GM21786 (cell line): ENCODE measurements at regions not wholly inside any gene's neighbourhood (a gene's known extent, or its start where the extent isn't known, plus 50 kb on each side); places are given as distances from the start of the nearest gene placed in this dataset.
"Not testable (repeated sequence)": the region's sequence is repeated elsewhere in the genome, so short reads cannot be mapped to it uniquely, and the experiment has no call there.

Experiments
- ATAC-seq: cut with Tn5 transposase; IDR thresholded peaks from one replicate; pipeline ENCODE4 v1.9.1; 2021; ENCODE audit not compliant: unreplicated experiment

DNA sequence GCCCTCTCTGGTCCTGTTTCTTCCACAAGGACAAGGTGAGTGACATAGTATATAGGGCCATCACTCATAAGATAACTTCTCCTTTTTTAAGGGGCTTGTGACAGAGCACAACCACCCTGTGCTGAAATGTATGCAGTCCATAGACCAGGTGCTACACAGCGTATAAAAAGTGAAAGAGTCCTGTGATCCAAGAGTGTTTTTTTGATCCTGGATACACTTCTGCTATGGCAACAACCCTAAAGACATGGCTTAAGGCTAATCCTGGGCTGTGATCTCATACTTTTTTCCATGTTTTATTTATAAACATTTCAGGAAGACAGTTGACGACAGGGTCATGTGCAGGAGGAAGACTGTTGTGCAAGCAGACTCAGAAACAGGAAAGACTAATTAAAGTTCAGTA lies 400.5 kb upstream of the TCF4 start:
- ATAC-seq: no peak

DNA sequence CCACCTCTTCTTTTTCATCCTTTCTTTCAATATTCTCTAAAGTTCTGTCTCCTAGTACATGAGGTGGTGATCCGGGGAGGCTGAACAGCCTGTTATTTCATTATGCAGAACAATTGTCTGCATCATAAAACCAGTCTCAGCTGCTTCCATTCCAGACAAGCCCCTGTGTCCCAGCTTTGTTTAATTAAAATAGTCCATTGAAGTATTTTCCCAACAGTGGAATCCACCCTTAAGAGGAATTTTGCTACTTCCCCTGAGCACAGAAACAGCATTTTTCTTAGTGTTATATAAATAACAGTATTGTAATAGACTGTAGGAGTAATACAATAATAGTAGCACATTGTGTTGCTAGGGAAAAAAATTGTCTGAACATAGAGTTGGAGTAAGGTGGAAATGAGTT lies 395.4 kb upstream of the TCF4 start:
- ATAC-seq: no peak

DNA sequence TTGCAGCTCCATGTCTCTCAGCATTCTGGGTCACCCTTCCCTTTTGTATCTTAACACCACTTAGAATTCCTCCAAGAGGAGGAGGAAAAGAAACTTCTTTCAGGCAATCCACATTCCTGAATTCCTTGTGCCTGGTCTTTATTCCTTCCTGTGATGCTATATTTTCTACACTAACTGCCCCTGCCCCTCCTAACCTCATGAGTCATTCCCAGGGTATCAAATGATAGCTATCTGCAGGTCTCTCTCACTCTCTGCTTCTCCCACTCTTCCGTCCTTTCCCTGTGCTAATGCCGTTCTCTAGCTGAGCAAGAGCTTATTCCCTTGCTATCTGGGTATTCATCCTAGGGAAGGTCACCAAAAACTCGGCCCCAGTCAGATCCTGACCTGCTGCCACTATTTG lies 395.0 kb upstream of the TCF4 start:
- no peak for ATAC-seq

DNA sequence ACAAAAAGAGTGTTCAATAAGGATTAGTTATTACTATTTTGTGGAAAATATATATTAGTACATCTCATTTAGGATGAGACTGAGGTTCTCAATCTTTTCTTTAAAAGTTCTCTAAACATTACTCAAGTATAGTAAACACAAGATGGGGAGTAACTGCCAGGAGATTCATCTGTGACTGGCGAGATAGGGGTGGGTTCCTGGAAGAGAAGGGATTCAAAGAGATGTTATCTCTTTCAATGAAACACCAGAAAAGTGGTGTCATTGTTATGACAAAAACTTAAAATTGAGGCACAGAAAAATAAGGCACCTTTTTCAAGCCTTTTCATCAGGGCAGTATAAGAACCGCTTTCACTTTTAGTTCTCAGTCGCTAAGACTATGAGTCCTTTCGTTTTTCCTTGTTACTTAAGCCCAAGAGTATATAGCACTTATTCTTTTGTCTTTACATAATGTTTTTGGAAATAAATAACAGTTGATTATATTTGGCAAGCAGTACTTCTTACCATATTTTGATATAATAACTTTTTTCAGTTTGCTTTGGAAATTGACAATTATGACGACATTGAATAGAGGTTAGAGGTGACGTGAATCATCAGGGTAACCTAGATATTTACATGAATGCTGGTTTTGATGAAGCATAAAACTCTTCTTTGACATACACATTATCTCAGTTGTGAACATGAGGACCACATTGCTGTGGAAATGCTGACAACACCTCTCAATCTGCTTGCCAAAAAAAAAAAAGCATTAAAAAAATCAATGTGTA lies 393.9 kb upstream of the TCF4 start:
- no peak for ATAC-seq

DNA sequence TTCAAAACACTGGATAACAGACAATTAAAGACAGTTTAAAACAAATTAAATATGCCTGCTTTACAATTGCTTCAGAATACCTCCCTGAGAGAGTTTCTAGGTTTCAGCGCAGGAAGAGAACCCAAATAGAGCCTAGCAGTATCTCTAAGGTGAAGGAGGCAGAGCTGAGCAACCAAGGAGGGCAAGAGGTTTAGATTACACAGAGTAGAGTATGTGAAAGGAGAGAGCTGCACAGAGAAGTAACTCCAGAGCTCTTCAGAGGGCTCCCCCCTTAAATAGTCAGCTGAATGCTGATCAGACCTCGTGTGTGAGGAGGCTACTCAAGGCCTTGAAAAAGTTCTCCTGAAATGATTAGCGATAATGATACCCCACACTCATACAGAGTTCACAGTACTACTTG lies 386.5 kb upstream of the TCF4 start:
- no peak for ATAC-seq

DNA sequence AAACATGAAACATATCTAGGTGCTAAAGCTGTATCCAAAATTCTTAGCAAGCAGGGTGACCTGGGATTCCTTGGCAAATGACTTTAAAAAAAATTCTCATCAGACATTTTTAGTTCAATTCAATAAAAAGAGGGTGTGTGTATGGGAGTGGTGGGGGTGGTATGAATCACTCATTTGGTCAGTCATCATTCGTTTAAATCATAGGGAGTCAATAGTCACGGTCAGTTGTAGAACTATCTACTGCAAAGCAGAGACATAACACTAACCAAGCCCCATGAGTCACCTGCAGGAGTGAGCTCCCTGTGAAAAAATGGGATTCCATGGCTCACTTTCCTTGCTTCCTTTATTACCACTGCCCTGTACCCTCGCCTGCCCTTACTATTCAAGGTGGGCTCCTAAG lies 380.6 kb upstream of the TCF4 start:
- ATAC-seq: no peak

DNA sequence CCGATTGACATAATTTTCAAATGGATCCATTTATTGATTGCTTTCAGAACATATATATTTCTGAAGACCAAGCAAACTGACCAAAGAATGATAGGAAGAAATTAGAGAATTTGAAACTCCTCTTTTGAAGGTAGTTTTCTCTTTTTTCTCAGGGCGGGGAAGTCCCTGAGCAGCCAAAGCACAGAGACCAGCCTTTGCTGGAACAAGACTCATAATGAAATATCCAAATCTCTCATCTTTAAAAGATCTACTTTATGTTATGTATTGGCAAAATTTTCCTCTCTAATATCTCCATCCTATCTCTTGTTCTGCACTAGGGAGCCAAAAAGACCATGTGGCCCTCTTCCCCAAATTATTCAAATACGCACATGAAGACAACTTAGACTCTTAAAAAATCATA lies 379.0 kb upstream of the TCF4 start:
- ATAC-seq: no peak

DNA sequence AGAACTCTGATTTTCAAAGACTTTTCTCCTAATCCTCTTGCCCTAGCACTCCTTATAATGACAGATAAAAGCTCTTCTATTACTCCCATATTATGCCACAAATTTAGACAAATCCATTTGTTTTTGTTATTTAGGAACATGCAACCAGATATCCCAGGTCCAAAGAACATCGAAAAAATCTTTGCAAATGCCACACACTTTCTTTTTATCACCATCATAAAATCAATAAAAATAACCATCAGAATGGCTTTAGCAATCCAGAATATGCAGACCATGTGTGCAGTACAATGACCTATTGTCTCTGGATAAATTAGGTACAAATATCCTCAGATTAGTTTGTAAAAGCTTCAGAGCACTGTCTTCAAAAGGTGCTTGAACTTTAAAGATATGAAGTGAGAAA lies 376.2 kb upstream of the TCF4 start:
- ATAC-seq: no peak

DNA sequence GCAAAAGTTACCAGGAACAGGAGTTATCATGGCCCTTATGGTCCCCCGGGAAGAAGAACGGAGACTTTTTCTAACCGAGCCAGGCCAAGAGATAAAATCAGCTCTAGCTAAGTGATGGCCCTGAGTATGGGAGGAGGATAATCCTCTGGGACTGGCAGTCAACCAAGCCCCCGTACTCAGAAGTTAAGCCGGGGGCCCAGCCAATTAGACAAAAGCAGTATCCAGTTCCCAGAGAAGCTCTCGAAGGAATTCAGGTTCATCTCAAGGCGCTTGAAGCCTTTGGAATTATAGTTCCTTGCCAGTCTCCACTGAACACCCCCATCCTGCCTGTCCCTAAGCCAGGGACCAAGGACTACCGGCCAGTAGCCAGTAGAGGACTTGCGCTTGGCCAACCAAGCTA lies 365.3 kb upstream of the TCF4 start:
- ATAC-seq: no peak

DNA sequence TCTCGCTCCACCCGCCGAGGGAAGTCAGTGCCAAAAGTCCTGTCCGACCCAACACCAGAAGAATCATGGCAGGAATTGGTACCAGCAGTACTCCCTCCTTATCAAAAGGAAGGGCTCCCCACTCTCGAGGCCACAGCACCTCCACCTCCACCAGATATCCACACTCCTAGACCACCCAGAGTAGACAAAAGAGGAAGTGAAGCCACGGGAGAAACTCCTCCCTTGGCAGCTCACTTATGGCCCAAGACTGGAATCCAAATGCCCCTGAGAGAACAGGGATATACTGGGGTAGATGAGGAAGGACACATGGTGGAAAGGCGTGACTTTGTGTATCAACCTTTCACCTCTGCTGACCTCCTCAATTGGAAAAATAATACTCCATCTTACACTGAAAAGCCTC lies 363.7 kb upstream of the TCF4 start:
- ATAC-seq: not testable (repeated sequence)

DNA sequence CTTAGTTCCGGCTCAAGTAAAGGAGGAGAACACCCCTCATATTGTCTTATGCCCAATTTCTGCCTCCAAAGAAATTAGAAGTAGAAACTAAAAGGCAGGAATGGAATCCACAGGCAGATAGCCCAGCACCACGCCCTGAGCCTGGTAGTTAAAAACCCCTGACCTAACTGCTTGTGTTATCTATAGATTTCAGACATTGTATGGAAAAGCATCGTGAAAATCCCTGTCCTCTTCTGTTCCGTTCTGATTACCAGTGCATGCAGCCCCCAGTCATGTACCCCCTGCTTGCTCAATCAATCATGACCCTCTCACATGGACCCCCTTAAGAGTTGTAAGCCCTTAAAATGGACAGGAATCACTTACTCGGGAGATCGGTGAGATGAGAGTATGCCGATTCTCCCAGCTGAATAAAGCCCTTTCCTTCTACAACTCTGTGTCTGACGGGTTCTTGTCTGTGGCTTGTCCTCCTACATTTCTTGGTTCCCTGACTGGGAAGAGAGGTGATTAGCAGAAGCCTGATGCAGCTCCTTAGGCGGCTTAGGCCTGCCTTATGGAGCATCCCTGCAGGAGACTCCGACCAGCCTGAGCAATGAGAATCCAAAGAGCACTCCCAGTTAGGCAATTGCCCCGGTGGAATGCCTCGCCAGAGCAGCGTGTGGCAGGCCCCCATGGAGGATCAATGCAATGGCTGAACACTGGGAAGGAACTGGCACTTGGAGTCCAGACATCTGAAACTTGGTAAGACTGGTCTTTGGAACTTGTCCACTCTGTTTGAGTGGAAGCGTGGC lies 362.6 kb upstream of the TCF4 start:
- ATAC-seq: no peak

DNA sequence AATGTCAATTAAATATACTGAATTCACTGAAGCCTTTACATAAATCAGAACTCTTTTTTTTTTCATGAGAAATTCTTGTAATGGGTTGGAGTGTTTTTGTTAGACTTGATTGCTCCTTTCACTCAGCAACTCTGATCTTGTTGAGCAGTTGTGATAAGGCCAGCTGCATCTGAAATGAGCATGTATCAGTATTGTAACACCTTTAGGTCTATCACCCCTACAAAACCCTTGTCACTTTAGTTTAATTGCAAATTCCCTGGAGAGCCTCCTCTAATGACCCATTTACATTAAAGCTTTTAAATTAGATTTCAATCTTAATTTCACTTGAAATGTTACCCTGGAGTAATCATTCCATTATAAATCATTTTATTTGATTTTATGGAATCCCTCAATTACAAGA lies 346.8 kb upstream of the TCF4 start:
- no peak for ATAC-seq

DNA sequence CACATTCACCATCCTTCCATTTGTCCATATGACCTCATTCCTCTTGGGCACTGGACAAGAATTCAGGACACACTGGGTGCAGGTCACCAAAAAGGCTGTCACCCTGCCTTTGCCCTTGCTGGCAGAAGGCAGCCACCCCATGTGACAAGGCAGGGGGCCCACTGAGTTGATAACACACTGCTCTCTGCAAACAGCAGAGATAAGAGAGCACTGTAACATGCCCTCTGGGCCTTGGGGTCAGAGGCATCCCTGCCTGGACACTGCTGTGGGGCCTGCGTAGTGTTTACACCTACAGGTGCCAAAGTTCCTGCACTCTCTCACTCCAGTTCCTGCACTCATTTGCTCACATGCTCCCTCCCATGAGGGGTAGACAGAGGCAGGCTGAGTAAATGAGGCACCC lies 344.7 kb upstream of the TCF4 start:
- no peak for ATAC-seq

DNA sequence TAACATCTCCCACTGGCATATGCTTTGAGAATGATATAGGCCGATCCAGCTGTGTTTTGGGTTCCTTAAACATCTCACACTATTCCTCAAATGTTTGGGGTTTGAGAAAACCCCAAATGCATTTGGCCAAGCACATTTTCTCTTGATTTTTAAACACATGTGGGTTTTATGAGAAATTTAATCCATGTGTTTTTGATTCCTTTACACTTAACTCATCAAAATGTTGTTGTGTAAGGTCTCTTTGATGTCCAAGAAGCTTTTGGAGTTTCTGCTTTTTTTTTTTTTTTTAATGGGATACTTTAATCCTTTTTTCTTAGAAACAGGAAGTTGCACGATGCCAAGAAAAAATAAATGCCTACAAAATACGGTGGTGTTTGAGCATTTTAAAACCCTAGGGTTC lies 339.8 kb upstream of the TCF4 start:
- ATAC-seq: no peak

DNA sequence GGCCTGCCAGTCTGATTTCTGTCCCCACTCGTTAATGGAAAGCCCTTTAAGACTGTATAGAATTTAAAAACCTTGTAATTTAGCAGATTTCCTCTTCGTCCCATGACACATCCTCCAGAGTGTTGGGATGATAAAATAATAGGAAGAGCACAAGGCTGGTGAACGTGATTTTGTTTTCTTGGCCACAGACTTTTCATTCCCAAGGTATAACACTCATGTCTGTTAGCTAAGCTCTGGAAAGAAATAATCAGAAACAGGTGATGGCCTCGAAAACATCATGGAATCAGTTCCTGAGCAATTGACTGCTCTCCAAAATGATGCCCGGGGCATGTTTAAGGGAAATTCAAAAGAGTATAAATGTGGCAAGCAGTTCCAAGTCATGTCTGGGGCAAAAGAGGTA lies 337.8 kb upstream of the TCF4 start:
- ATAC-seq: no peak

DNA sequence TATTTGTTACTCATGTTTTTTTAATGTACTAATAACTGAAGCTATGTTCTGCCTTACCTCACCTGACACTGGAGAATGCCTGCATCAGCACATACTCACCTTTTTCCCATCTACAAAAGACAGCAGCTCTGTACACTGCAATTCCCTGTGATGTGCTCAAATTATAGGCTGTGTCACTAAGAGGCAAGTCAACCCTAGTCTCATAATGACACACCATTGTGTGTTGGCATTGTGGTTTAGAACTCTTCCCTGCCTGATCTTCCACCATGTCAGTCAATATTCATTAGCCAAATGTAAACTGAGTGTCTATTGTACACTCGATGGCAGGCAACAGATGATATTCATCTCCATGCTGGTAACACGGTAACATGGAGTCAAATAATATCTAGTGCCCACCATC lies 332.1 kb upstream of the TCF4 start:
- no peak for ATAC-seq

DNA sequence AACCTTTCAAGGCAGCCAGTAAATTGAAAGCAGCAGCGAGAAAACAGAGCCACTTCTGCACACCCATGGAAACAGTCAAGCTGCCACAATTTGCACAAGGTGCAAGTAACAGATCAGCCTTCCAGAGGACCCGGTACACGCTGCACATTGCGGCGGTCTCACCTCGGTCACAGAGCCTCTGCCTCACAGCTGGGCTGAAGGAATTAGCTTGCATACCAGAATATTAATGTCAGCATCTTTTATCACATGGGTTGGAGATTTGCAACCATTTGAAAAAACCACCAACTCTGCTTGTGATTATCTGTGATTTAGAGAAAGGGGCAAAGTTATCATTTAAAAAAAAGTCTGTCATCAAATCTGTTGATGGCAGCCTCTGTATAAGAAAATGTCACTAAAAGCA lies 330.5 kb upstream of the TCF4 start:
- ATAC-seq: no peak

DNA sequence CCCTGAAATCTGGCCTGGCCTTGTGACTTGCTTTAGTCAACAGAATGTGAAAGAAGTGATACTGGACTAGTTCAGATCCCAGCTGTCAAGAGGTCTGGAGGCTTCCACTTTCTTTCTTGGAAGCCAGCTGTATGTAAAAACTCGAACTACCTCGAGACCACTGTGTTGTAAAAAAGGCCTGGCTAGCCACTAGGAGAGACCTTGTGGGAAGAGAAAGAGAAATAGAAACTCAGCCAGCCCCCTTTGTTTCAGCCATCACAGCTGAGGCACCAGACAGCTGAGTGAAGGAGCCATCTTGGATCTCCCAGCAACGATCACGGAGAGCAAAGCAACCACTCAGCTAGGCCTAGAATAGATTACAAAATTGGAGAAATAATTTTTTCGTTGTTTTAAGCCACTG lies 324.9 kb upstream of the TCF4 start:
- no peak for ATAC-seq

DNA sequence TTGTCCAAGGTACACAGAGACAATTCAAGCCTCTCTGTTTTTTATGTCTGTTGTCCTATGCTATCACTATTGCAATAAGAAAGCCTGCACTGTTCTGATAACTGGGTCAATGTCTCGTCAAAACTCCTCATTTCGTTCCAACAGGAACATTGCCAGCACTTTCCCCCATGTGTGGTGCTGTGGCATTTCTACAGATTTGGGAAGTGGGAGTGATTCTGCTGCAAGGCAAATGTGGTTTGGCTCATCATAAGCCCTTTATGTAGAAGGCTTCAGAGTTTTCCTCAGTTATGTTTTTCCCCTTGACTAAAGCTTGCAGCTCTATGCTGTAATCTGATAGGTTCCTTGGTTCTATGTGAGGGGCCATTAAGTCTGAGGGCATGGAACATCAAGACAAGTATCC lies 324.1 kb upstream of the TCF4 start:
- no peak for ATAC-seq

DNA sequence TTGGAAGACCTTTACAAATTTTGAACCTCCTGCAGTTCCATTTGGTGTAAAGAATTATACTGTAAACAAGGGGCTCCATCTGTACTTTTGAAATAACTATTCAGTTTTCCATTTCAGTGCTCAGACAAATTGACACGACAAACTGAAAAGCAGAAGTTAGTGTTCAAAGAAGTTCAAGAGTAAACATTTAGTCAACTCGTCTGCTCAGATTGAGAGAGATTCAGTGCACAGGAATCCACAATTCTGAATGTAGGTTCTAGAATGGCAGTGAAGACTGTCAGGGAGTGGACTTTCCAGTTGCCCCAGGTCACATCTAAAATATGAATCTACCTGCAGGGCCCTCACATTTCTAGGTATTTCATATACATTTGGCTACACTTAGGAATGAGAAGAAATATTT lies 322.3 kb upstream of the TCF4 start:
- ATAC-seq: no peak

DNA sequence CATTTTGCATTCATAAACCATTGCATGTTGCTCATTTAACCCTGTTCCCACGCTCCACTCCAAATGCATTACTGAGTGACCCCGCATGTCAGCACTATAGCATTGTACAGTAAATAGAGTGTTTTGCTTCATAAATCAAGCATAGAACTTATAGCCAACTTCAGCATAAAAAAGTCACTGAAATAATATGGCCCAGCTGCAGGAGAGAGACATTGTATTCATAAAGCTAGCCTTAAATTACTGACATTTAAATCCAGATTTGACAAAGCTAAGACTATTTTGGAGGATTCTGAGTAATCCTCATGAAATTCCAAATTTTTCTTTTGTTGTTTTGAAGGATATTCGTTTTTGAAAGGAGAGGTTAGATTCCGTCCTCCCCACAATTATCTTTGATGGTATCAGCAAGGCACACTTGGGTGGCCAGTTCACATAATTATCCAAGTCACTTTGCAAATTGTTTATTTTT lies 320.9 kb upstream of the TCF4 start:
- ATAC-seq: no peak

DNA sequence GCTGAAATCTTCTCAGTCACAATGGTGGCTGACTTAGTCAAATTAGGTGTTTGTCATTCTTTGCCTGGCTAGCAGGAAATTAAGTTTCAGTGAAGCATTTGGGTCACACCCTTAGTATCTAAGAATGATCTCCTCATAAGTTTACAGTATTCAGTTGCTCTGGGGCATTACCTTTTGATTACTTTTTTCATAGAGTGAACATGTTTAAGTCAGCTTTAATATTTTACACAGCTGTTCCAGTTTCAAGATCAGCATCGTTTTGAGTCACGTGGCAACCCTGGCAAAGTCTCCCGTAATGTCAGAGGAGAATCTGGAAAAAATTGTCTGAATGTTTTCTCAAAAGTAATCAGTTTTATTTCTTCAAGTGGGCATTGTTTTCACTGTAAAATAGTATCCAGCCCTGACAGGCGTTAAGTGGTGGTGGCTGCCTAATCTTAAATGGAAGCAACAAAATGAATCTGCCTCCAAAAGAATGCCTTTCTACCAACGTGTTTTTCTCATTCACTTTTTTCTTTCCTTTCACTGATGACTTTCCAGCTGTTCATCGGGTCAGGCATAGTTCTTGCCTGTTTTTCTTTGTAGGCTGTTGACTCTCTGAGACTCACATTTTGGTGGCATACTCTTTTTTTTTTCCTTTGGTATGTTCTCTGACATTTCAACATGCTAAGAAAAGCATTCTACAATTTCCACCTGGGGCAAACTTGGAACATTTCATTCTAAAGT lies 319.6 kb upstream of the TCF4 start:
- no peak for ATAC-seq
